GM23338 (cell line): ENCODE measurements at regions not wholly inside any gene's neighbourhood (a gene's known extent, or its start where the extent isn't known, plus 50 kb on each side); places are given as distances from the start of the nearest gene placed in this dataset.

Experiments
- CREB1 ChIP-seq: fragments of 250-450 bp; sonication (Bioruptor Pico); IDR thresholded peaks from 2 replicates; pipeline ENCODE4 v1.5.0; 2020; ENCODE audit warnings: low read depth, mild to moderate bottlenecking, moderate library complexity
- CTCF ChIP-seq, 2 experiments: fragments of 200-600 bp in 1 of 2; sonication (generic) in 1 of 2; conservative IDR thresholded peaks; 2 replicates each; pipeline versions ENCODE4 v1.5.1 to v1.6.1; 2016 to 2017; ENCODE audit warnings: antibody characterized with exemption in 2 of 2, low read depth in 2 of 2, mild to moderate bottlenecking in 2 of 2, moderate library complexity in 1 of 2
- ETS1 ChIP-seq: IDR thresholded peaks from 2 replicates; pipeline ENCODE4 v1.6.1; 2016; ENCODE audit warnings: antibody characterized with exemption
- EZH2 ChIP-seq: fragments of 200-600 bp; sonication (generic); IDR thresholded peaks from one replicate; pipeline ENCODE4 v1.8.0; 2017; ENCODE audit warnings: antibody characterized with exemption, mild to moderate bottlenecking, low read depth; ENCODE audit not compliant: unreplicated experiment
- EZH2phosphoT487 ChIP-seq: fragments of 200-600 bp; sonication (generic); IDR thresholded peaks from one replicate; pipeline ENCODE4 v1.8.1; 2018; ENCODE audit warnings: antibody characterized with exemption; ENCODE audit not compliant: unreplicated experiment
- JUNB ChIP-seq: IDR thresholded peaks from one replicate; pipeline ENCODE4 v1.6.1; 2016; ENCODE audit warnings: antibody characterized with exemption; ENCODE audit not compliant: unreplicated experiment
- NANOG ChIP-seq: IDR thresholded peaks from 2 replicates; pipeline ENCODE4 v1.6.1; 2016; ENCODE audit warnings: antibody characterized with exemption, borderline replicate concordance
- POLR2AphosphoS5 ChIP-seq: IDR thresholded peaks from 2 replicates; pipeline ENCODE4 v1.6.1; 2016; ENCODE audit warnings: antibody characterized with exemption, low read depth
- REST ChIP-seq: IDR thresholded peaks from one replicate; pipeline ENCODE4 v1.6.1; 2018; ENCODE audit warnings: antibody characterized with exemption; ENCODE audit not compliant: unreplicated experiment
- ZNF331 ChIP-seq: fragments of 250-450 bp; sonication (Bioruptor Pico); IDR thresholded peaks from 2 replicates; pipeline ENCODE4 v1.5.0; 2020; ENCODE audit warnings: low read depth, mild to moderate bottlenecking, moderate library complexity
- ZNF462 ChIP-seq: fragments of 250-450 bp; sonication (Bioruptor Pico); IDR thresholded peaks from 2 replicates; pipeline ENCODE4 v1.5.0; 2020; ENCODE audit warnings: mild to moderate bottlenecking, moderate library complexity

- TF ChIP-seq CTCF (conservative IDR thresholded peaks at IDR 0.05; ENCODE audit: low read depth in 2 of 2) (no peak), POLR2AphosphoS5 (no peak), CREB1 (CRISPR knock-in tag) (no peak), EZH2 (no peak), JUNB (no peak), EZH2phosphoT487 (no peak), REST (no peak), ZNF462 (CRISPR knock-in tag) (no peak), NANOG (no peak), ETS1 (no peak), ZNF331 (CRISPR knock-in tag) (no peak)
These were observed 143.9 kb upstream of the L3MBTL4 start for GRCh38 chr18:6558446-6559156.
